ENCODE measurements at regions not wholly inside any gene's neighbourhood (a gene's known extent, or its start where the extent isn't known, plus 50 kb on each side); places are given as distances from the start of the nearest gene placed in this dataset.
"Not testable (repeated sequence)": the region's sequence is repeated elsewhere in the genome, so short reads cannot be mapped to it uniquely, and the experiment has no call there.

GRCh38 chr15:98350276-98350675 lies 298.1 kb upstream of the IGF1R start:
- Histone ChIP-seq H3K4me1 (ENCODE audit: low read length) (no peaks in the 10 kb centered on the region), H3K27ac (ENCODE audit: low read length) (no peak overlapping the region), H3K9ac (ENCODE audit: low read length) (no peak overlapping the region), H4K20me1 (ENCODE audit: insufficient read depth, low read length) (no peaks in the 10 kb centered on the region), H3K27me3 (ENCODE audit: low read depth, low read length) (peaks cover 5% of the 10 kb centered on the region; the same call in 1 of the 2 replicates), H3K4me3 (ENCODE audit: low read length) (no peak overlapping the region), H3K9me3 (ENCODE audit: insufficient read depth, low read length) (no peaks in the 10 kb centered on the region), H3K36me3 (replicated peaks; ENCODE audit: low read depth, low read length) (no peaks in the 10 kb centered on the region), H3K79me2 (ENCODE audit: low read length) (no peaks in the 10 kb centered on the region), H3K4me2 (ENCODE audit: low read length) (no peak overlapping the region), H2AFZ (ENCODE audit: low read depth, low read length) (no peak overlapping the region)
- TF ChIP-seq CTCF (IDR thresholded peaks at IDR 0.05; ENCODE audit: low read depth, low read length): no peak
- no peak for TF ChIP-seq EZH2phosphoT487 (IDR thresholded peaks at IDR 0.05; ENCODE audit: low read depth)

GRCh38 chr15:98358274-98358673 lies 290.1 kb upstream of the IGF1R start:
- not testable (repeated sequence) for H3K9ac ChIP-seq (ENCODE audit: low read length); H2AFZ ChIP-seq (ENCODE audit: low read depth, low read length); H3K9me3 ChIP-seq (ENCODE audit: insufficient read depth, low read length); H3K4me1 ChIP-seq (ENCODE audit: low read length); H3K4me3 ChIP-seq (ENCODE audit: low read length); H3K4me2 ChIP-seq (ENCODE audit: low read length); H3K27ac ChIP-seq (ENCODE audit: low read length); H3K27me3 ChIP-seq (ENCODE audit: low read depth, low read length); H3K79me2 ChIP-seq (ENCODE audit: low read length); H3K36me3 ChIP-seq (replicated peaks; ENCODE audit: low read depth, low read length); H4K20me1 ChIP-seq (ENCODE audit: insufficient read depth, low read length)

GRCh38 chr15:98358971-98359370 lies 289.4 kb upstream of the IGF1R start:
- Histone ChIP-seq H3K36me3 (replicated peaks; ENCODE audit: low read depth, low read length) (no peaks in the 10 kb centered on the region), H4K20me1 (ENCODE audit: insufficient read depth, low read length) (no peaks in the 10 kb centered on the region), H3K4me3 (ENCODE audit: low read length) (no peak overlapping the region), H3K27ac (ENCODE audit: low read length) (no peak overlapping the region), H3K9me3 (ENCODE audit: insufficient read depth, low read length) (no peaks in the 10 kb centered on the region), H3K4me1 (ENCODE audit: low read length) (no peaks in the 10 kb centered on the region), H3K9ac (ENCODE audit: low read length) (no peak overlapping the region), H3K27me3 (ENCODE audit: low read depth, low read length) (no peaks in the 10 kb centered on the region), H3K4me2 (ENCODE audit: low read length) (no peak overlapping the region), H2AFZ (ENCODE audit: low read depth, low read length) (no peak overlapping the region), H3K79me2 (ENCODE audit: low read length) (no peaks in the 10 kb centered on the region)
- TF ChIP-seq CTCF (IDR thresholded peaks at IDR 0.05; ENCODE audit: low read depth, low read length) (no peak), EZH2phosphoT487 (IDR thresholded peaks at IDR 0.05; ENCODE audit: low read depth) (no peak)

GRCh38 chr15:98363416-98363815 lies 284.9 kb upstream of the IGF1R start:
- Histone ChIP-seq H3K36me3 (replicated peaks; ENCODE audit: low read depth, low read length) (no peaks in the 10 kb centered on the region), H3K27me3 (ENCODE audit: low read depth, low read length) (no peaks in the 10 kb centered on the region), H3K4me1 (ENCODE audit: low read length) (no peaks in the 10 kb centered on the region), H3K9me3 (ENCODE audit: insufficient read depth, low read length) (no peaks in the 10 kb centered on the region), H2AFZ (ENCODE audit: low read depth, low read length) (no peak overlapping the region), H3K4me3 (ENCODE audit: low read length) (no peak overlapping the region), H3K4me2 (ENCODE audit: low read length) (no peak overlapping the region), H3K27ac (ENCODE audit: low read length) (no peak overlapping the region), H4K20me1 (ENCODE audit: insufficient read depth, low read length) (no peaks in the 10 kb centered on the region), H3K79me2 (ENCODE audit: low read length) (no peaks in the 10 kb centered on the region), H3K9ac (ENCODE audit: low read length) (no peak overlapping the region)
- no peak for TF ChIP-seq CTCF (IDR thresholded peaks at IDR 0.05; ENCODE audit: low read depth, low read length)
- no peak for TF ChIP-seq EZH2phosphoT487 (IDR thresholded peaks at IDR 0.05; ENCODE audit: low read depth)

- no peaks in the 10 kb centered on the region for H4K20me1 ChIP-seq (ENCODE audit: insufficient read depth, low read length)
- H2AFZ ChIP-seq (ENCODE audit: low read depth, low read length): no peak overlapping the region
- no peak for TF ChIP-seq EZH2phosphoT487 (IDR thresholded peaks at IDR 0.05; ENCODE audit: low read depth)
- no peak for TF ChIP-seq CTCF (IDR thresholded peaks at IDR 0.05; ENCODE audit: low read depth, low read length)
- H3K4me1 ChIP-seq (ENCODE audit: low read length): no peaks in the 10 kb centered on the region
- H3K4me2 ChIP-seq (ENCODE audit: low read length): no peak overlapping the region
- H3K27ac ChIP-seq (ENCODE audit: low read length): no peak overlapping the region
- H3K27me3 ChIP-seq (ENCODE audit: low read depth, low read length): no peaks in the 10 kb centered on the region
- H3K4me3 ChIP-seq (ENCODE audit: low read length): no peak overlapping the region
- no peaks in the 10 kb centered on the region for H3K36me3 ChIP-seq (replicated peaks; ENCODE audit: low read depth, low read length)
- no peaks in the 10 kb centered on the region for H3K79me2 ChIP-seq (ENCODE audit: low read length)
- H3K9ac ChIP-seq (ENCODE audit: low read length): no peak overlapping the region
- no peaks in the 10 kb centered on the region for H3K9me3 ChIP-seq (ENCODE audit: insufficient read depth, low read length)
Observed at GRCh38 chr15:98363955-98364354, 284.4 kb upstream of the IGF1R start.

Measured in OCI-LY3 (cell line).